ENCODE measurements at regions not wholly inside any gene's neighbourhood (a gene's known extent, or its start where the extent isn't known, plus 50 kb on each side); places are given as distances from the start of the nearest gene placed in this dataset.

GRCh38 chr16:34802848-34803599, 1343.6 kb downstream of the TP53TG3F start:
- TF ChIP-seq CTCF (IDR thresholded peaks at IDR 0.05; ENCODE audit: extremely low read depth in 1 of 2, insufficient read depth in 1 of 2, low read depth in 1 of 2, low read length in 2 of 2) (no peak), EZH2 (IDR thresholded peaks at IDR 0.05; ENCODE audit: borderline replicate concordance, low read depth, low read length, severe bottlenecking) (no peak)

All from endothelial cell of umbilical vein (primary cell).